HG03280 (cell line): ENCODE measurements at regions not wholly inside any gene's neighbourhood (a gene's known extent, or its start where the extent isn't known, plus 50 kb on each side); places are given as distances from the start of the nearest gene placed in this dataset.

Experiments used
- ATAC-seq: cut with Tn5 transposase; IDR thresholded peaks from one replicate; pipeline ENCODE4 v1.9.1; 2021; ENCODE audit warnings: mild to moderate bottlenecking, moderate library complexity; ENCODE audit not compliant: unreplicated experiment

- ATAC-seq, result no peak
These were observed 195.5 kb upstream of the CTAGE1 start for GRCh38 chr18:22613058-22613690.

- ATAC-seq, result no peak
These were observed 196.1 kb upstream of the CTAGE1 start for GRCh38 chr18:22613788-22614187.

- ATAC-seq, result no peak
These were observed 205.8 kb upstream of the CTAGE1 start for GRCh38 chr18:22623513-22623912.

GRCh38 chr18:22624176-22624575 is 206.5 kb upstream of the CTAGE1 start:
- no peak for ATAC-seq

GRCh38 chr18:22625406-22625805 is 207.7 kb upstream of the CTAGE1 start:
- no peak for ATAC-seq

GRCh38 chr18:22626771-22627170 is 209.1 kb upstream of the CTAGE1 start:
- ATAC-seq, result no peak

GRCh38 chr18:22627506-22627905 is 209.8 kb upstream of the CTAGE1 start:
- ATAC-seq, result no peak

GRCh38 chr18:22628795-22629510 is 211.2 kb upstream of the CTAGE1 start:
- ATAC-seq, result no peak

GRCh38 chr18:22630980-22631379 is 213.3 kb upstream of the CTAGE1 start:
- no peak for ATAC-seq

- ATAC-seq, result no peak
These were observed 214.5 kb upstream of the CTAGE1 start for GRCh38 chr18:22632191-22632590.

GRCh38 chr18:22634464-22634863 is 216.7 kb upstream of the CTAGE1 start:
- no peak for ATAC-seq

GRCh38 chr18:22637787-22638186 is 220.1 kb upstream of the CTAGE1 start:
- no peak for ATAC-seq

GRCh38 chr18:22639026-22639463 is 221.3 kb upstream of the CTAGE1 start:
- ATAC-seq, result no peak

GRCh38 chr18:22639561-22639960 is 221.8 kb upstream of the CTAGE1 start:
- no peak for ATAC-seq

GRCh38 chr18:22640281-22640842 is 222.6 kb upstream of the CTAGE1 start:
- no peak for ATAC-seq

GRCh38 chr18:22641958-22642357 is 224.2 kb upstream of the CTAGE1 start:
- no peak for ATAC-seq

- no peak for ATAC-seq
These were observed 226.0 kb upstream of the CTAGE1 start for GRCh38 chr18:22643731-22644130.

GRCh38 chr18:22650247-22650646 is 232.5 kb upstream of the CTAGE1 start:
- no peak for ATAC-seq

GRCh38 chr18:22657619-22658018 is 239.9 kb upstream of the CTAGE1 start:
- ATAC-seq, result no peak

GRCh38 chr18:22658318-22658717 is 240.6 kb upstream of the CTAGE1 start:
- ATAC-seq, result no peak

- no peak for ATAC-seq
These were observed 245.7 kb upstream of the CTAGE1 start for GRCh38 chr18:22663378-22663777.

GRCh38 chr18:22666411-22666940 is 248.8 kb upstream of the CTAGE1 start:
- no peak for ATAC-seq
